Spleen (tissue), 11 donors: ENCODE measurements at regions not wholly inside any gene's neighbourhood (a gene's known extent, or its start where the extent isn't known, plus 50 kb on each side); places are given as distances from the start of the nearest gene placed in this dataset.

Experiments used
- DNase-seq: peaks from one replicate; pipeline ENCODE4 v3.0.0-alpha.2; 2020
- H3K27ac ChIP-seq, 8 donors: fragments of 200-600 bp; sonication (generic) in 7 of 8; 1 replicate in 4 of 8; 2 replicates in 4 of 8; pipeline versions ENCODE4 v1.5.0 to v1.8.0; 2016 to 2021; ENCODE audit warnings: inconsistent platforms in 4 of 8, mild to moderate bottlenecking in 4 of 8, moderate library complexity in 1 of 8
- H3K27me3 ChIP-seq, 7 donors: fragments of 200-600 bp; sonication (generic) in 6 of 7; replicated peaks in 1 of 7; 1 replicate in 4 of 7; 2 replicates in 3 of 7; pipeline versions ENCODE4 v1.5.0 to v1.8.0; 2016 to 2021; ENCODE audit warnings: inconsistent platforms in 3 of 7, mild to moderate bottlenecking in 1 of 7
- H3K36me3 ChIP-seq, 6 donors: fragments of 200-600 bp; sonication (generic) in 5 of 6; 1 replicate in 4 of 6; 2 replicates in 2 of 6; pipeline versions ENCODE4 v1.5.0 to v1.8.0; 2016 to 2021; ENCODE audit warnings: inconsistent platforms in 2 of 6
- H3K4me1 ChIP-seq, 6 donors: fragments of 200-600 bp; sonication (generic) in 5 of 6; 1 replicate in 3 of 6; 2 replicates in 3 of 6; pipeline versions ENCODE4 v1.5.0 to v1.8.0; 2016 to 2021; ENCODE audit warnings: inconsistent platforms in 3 of 6
- H3K4me3 ChIP-seq, 8 donors: fragments of 200-600 bp; sonication (generic) in 7 of 8; 1 replicate in 4 of 8; 2 replicates in 4 of 8; pipeline versions ENCODE4 v1.5.0 to v1.8.0; 2016 to 2021; ENCODE audit warnings: inconsistent platforms in 4 of 8, mild to moderate bottlenecking in 4 of 8, moderate library complexity in 2 of 8
- H3K9me3 ChIP-seq, 8 donors: fragments of 200-600 bp; sonication (generic) in 7 of 8; 1 replicate in 4 of 8; 2 replicates in 4 of 8; pipeline versions ENCODE4 v1.5.0 to v1.8.0; 2016 to 2021; ENCODE audit warnings: inconsistent platforms in 4 of 8
- CTCF ChIP-seq, 11 experiments: fragments of 200-600 bp in 7 of 11; fragments of 450-650 bp in 4 of 11; sonication (generic) in 4 of 11; IDR thresholded peaks in 8 of 11; conservative IDR thresholded peaks in 3 of 11; 1 replicate in 7 of 11; 2 replicates in 4 of 11; pipeline versions ENCODE4 v1.4.0 to v1.8.0; 2016 to 2021; ENCODE audit warnings: antibody characterized with exemption in 11 of 11, inconsistent platforms in 4 of 11, mild to moderate bottlenecking in 1 of 11
- POLR2A ChIP-seq, 3 donors: fragments of 450-650 bp; IDR thresholded peaks; one replicate each; pipeline ENCODE4 v1.5.1; 2017; ENCODE audit warnings: antibody characterized with exemption in 3 of 3, mild to moderate bottlenecking in 1 of 3
- POLR2AphosphoS5 ChIP-seq, 3 donors: sonication (generic); formaldehyde crosslinking; IDR thresholded peaks; one replicate each; pipeline ENCODE4 v1.5.1; 2017; ENCODE audit warnings: antibody characterized with exemption in 3 of 3
- WGBS, 5 donors: extraction: QIAGEN DNeasy Blood & Tissue Kit in 3 of 5; methylation state at CpG; one replicate each; pipeline versions ENCODE4 v1.1.5 to v1.1.7; 2013 to 2018; 5-methylcytosine and 5-hydroxymethylcytosine counted together
- intact Hi-C: fragments of 100-400 bp; cut with DNase I; formaldehyde crosslinking; loops from one replicate; pipeline ENCODE4 v1.15.0; 2023; ENCODE audit warnings: low total_unique reads
- donor health status: healthy with polysubstance abuse.
- donor health status: DM: no; HTN: no; CAD: no; lungs with moderate emphysema.
- donor health status: DM: no; HTN: no; CAD: no.
- donor health status: Bipolar disorder and iron deficiency.
- donor health status: healthy.
- donor health status: DM: no; HTN: no; CAD: no.
- donor health status: DM: yes; HTN: yes; CAD: no.

GRCh38 chrX:30085571-30085970, 129.8 kb upstream of the MAGEB2 start:
- DNase-seq: no peak
- intact Hi-C loops: no loop called here
- H3K27me3 ChIP-seq: no peaks in the 10 kb centered on the region
- TF ChIP-seq CTCF (IDR thresholded peaks at IDR 0.05 in 8 of 11, conservative IDR thresholded peaks at IDR 0.05 in 3 of 11) (no peak), POLR2AphosphoS5 (IDR thresholded peaks at IDR 0.05) (no peak), POLR2A (IDR thresholded peaks at IDR 0.05) (no peak)
- H3K27ac ChIP-seq: no peak overlapping the region
- no peak overlapping the region for H3K4me3 ChIP-seq
- no peaks in the 10 kb centered on the region for H3K4me1 ChIP-seq
- no peaks in the 10 kb centered on the region for H3K36me3 ChIP-seq
- peaks cover 0 to 10% (median 0%) of the 10 kb centered on the region in 8 donors for H3K9me3 ChIP-seq
- 77 to 100% (median 79%) methylated on average over 1 of the region's 1 CpG for WGBS, 5 donors

DNA sequence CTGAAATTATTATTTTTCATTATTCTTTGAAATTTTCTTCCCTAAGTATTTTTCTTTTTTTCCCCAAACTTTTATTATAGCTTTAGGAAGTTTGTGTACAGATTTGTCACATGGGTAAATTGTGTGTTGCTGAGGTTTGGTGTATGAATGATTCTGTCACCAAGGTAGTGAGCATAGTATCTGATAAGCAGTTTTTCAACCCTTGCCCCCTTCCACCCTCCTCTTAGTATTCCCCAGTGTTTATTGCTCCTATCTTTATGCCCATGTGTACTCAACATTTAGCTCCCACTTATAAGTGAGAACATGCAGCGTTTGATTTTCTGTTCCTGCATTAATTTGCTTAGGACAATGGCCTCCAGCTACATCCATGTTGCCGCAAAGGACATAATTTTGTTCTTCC, 103.9 kb upstream of the MAGEB2 start:
- DNase-seq: no peak
- TF ChIP-seq POLR2AphosphoS5 (IDR thresholded peaks at IDR 0.05) (no peak), CTCF (IDR thresholded peaks at IDR 0.05 in 8 of 11, conservative IDR thresholded peaks at IDR 0.05 in 3 of 11) (no peak), POLR2A (IDR thresholded peaks at IDR 0.05) (no peak)
- intact Hi-C loops: no loop called here

DNA sequence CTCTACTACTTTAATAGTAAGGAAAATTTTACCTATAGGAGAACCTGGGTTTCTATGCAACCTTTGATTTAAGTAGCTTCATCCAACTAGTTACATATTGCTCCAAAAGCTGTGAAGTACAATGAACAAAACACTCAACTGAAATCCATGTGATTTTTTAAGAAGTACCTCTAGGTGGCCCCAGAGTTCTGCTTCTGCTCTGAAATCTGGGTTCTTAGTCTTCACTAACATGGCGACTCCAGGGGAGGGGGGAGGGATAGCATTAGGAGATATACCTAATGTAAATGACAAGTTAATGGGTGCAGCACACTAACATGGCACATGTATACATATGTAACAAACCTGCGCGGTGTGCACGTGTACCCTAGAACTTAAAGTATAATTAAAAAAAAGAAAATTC, 73.4 kb upstream of the MAGEB2 start:
- intact Hi-C loops: loop anchor here (10.0 kb wide), 1 partner anchor 363 kb away; no protein-coding TSS in a partner anchor

More for the DNA sequence above, 103.9 kb upstream of the MAGEB2 start:
- WGBS, 5 donors: 49 to 100% (median 71%) methylated on average over 2 of the region's 2 CpGs
- H3K4me3 ChIP-seq: no peak overlapping the region
- H3K36me3 ChIP-seq: no peaks in the 10 kb centered on the region
- H3K27ac ChIP-seq: no peak overlapping the region
- H3K9me3 ChIP-seq: no peaks in the 10 kb centered on the region
- H3K4me1 ChIP-seq: no peaks in the 10 kb centered on the region
- no peaks in the 10 kb centered on the region for H3K27me3 ChIP-seq

GRCh38 chrX:30144221-30144620, 71.1 kb upstream of the MAGEB2 start:
- H3K27ac ChIP-seq: no peak overlapping the region
- no peak overlapping the region for H3K4me3 ChIP-seq
- no peak for DNase-seq
- H3K27me3 ChIP-seq: peaks cover 0 to 4% (median 0%) of the 10 kb centered on the region in 7 donors
- intact Hi-C loops: loop anchor here (10.0 kb wide), 1 partner anchor 361 kb away; no protein-coding TSS in a partner anchor
- TF ChIP-seq POLR2AphosphoS5 (IDR thresholded peaks at IDR 0.05) (no peak), POLR2A (IDR thresholded peaks at IDR 0.05) (no peak), CTCF (IDR thresholded peaks at IDR 0.05 in 8 of 11, conservative IDR thresholded peaks at IDR 0.05 in 3 of 11) (no peak)
- H3K36me3 ChIP-seq: no peaks in the 10 kb centered on the region
- H3K9me3 ChIP-seq: no peaks in the 10 kb centered on the region
- H3K4me1 ChIP-seq: no peaks in the 10 kb centered on the region

More for the DNA sequence above, 73.4 kb upstream of the MAGEB2 start:
- H3K4me1 ChIP-seq: no peaks in the 10 kb centered on the region
- 8 to 43% (median 22%) methylated on average over 4 of the region's 4 CpGs for WGBS, 5 donors
- DNase-seq: no peak
- H3K9me3 ChIP-seq: no peaks in the 10 kb centered on the region
- no peaks in the 10 kb centered on the region for H3K36me3 ChIP-seq
- no peak overlapping the region for H3K27ac ChIP-seq
- no peak overlapping the region for H3K4me3 ChIP-seq
- TF ChIP-seq POLR2A (IDR thresholded peaks at IDR 0.05): no peak
- TF ChIP-seq POLR2AphosphoS5 (IDR thresholded peaks at IDR 0.05): no peak
- no peak for TF ChIP-seq CTCF (IDR thresholded peaks at IDR 0.05 in 8 of 11, conservative IDR thresholded peaks at IDR 0.05 in 3 of 11)
- no peaks in the 10 kb centered on the region for H3K27me3 ChIP-seq
